CD4-positive, alpha-beta T cell treated with Interleukin-2 at 100 ng/mL for 4 hours (primary cell): ENCODE measurements at regions not wholly inside any gene's neighbourhood (a gene's known extent, or its start where the extent isn't known, plus 50 kb on each side); places are given as distances from the start of the nearest gene placed in this dataset.
"Not testable (repeated sequence)": the region's sequence is repeated elsewhere in the genome, so short reads cannot be mapped to it uniquely, and the experiment has no call there.

Source experiments
- DNase-seq: peaks from one replicate; pipeline ENCODE4 v3.0.0-alpha.2; 2020; ENCODE audit warnings: low spot score

- not testable (repeated sequence) for DNase-seq
Measured at GRCh38 chr9:28990009-28990408, 1416.7 kb upstream of the C9orf72 start.

- no peak for DNase-seq
Measured at GRCh38 chr9:28999057-28999456, 1425.8 kb upstream of the C9orf72 start.

- DNase-seq: no peak
Measured at GRCh38 chr9:28999806-29000205, 1426.5 kb upstream of the C9orf72 start.

GRCh38 chr9:29001006-29001405, 1427.7 kb upstream of the C9orf72 start:
- no peak for DNase-seq

GRCh38 chr9:29004988-29005387, 1431.7 kb upstream of the C9orf72 start:
- no peak for DNase-seq

GRCh38 chr9:29006628-29007027, 1433.3 kb upstream of the C9orf72 start:
- no peak for DNase-seq

- no peak for DNase-seq
Measured at GRCh38 chr9:29012911-29013310, 1439.6 kb upstream of the C9orf72 start.

GRCh38 chr9:29021632-29022031, 1448.4 kb upstream of the C9orf72 start:
- no peak for DNase-seq

GRCh38 chr9:29038332-29038731, 1465.1 kb upstream of the C9orf72 start:
- no peak for DNase-seq

GRCh38 chr9:29039258-29039657, 1466.0 kb upstream of the C9orf72 start:
- no peak for DNase-seq

- DNase-seq: no peak
Measured at GRCh38 chr9:29043072-29043471, 1469.8 kb upstream of the C9orf72 start.

- no peak for DNase-seq
Measured at GRCh38 chr9:29044959-29045358, 1471.7 kb upstream of the C9orf72 start.

- DNase-seq: no peak
Measured at GRCh38 chr9:29060041-29060440, 1486.8 kb upstream of the C9orf72 start.

GRCh38 chr9:29062446-29062845, 1489.2 kb upstream of the C9orf72 start:
- DNase-seq: no peak

- no peak for DNase-seq
Measured at GRCh38 chr9:29063031-29063430, 1489.8 kb upstream of the C9orf72 start.

GRCh38 chr9:29066141-29066640, 1492.9 kb upstream of the C9orf72 start:
- no peak for DNase-seq

GRCh38 chr9:29068461-29068860, 1495.2 kb upstream of the C9orf72 start:
- no peak for DNase-seq

GRCh38 chr9:29069376-29069775, 1496.1 kb upstream of the C9orf72 start:
- DNase-seq: no peak

- no peak for DNase-seq
Measured at GRCh38 chr9:29078063-29078666, 1504.9 kb upstream of the C9orf72 start.

- DNase-seq: no peak
Measured at GRCh38 chr9:29100762-29101161, 1527.5 kb upstream of the C9orf72 start.

- DNase-seq: not testable (repeated sequence)
Measured at GRCh38 chr9:29104166-29104565, 1530.9 kb upstream of the C9orf72 start.

- DNase-seq: no peak
Measured at GRCh38 chr9:29118555-29118954, 1545.3 kb upstream of the C9orf72 start.

GRCh38 chr9:29126783-29127182, 1553.5 kb upstream of the C9orf72 start:
- no peak for DNase-seq

- no peak for DNase-seq
Measured at GRCh38 chr9:29129763-29130162, 1556.5 kb upstream of the C9orf72 start.
